ENCODE measurements at regions not wholly inside any gene's neighbourhood (a gene's known extent, or its start where the extent isn't known, plus 50 kb on each side); places are given as distances from the start of the nearest gene placed in this dataset.

DNA sequence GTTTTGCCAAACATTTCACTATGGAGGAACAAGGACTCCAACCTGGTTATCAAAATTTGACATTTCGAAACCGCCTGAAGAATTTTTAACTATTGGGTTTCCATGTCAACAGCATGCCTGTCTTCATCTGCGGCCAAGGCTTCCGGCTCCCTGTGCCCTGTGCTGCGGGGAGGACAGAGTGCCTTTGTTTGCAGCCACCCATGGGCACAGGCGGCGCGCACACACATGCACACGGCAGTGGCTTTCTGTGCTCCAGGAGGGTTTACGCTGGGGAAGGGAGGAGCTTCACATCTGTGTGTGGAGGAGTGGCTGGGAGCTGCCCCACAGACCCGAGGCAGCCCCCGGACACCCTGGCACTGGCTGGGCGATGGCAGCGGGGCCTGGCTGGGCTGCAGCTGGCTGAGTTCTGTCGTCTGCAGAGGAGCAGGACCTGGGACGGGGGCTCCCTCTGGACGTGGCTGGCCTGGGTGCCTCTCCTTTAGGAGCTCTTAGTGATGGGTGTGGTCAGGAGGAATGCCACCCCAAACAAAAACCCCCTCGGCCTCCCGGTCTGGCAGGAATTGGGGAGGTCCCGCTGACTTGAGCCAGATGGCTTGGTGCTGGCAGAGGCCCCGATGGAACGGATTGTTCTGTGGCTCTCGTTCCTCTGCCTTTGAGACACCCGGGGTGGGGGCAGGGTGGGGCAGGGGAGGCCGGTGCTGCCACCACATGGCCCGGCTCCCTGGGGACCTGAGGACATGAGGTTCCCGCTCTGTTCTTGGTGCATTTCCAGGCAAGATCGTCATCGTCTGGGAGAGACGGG lies 1290.9 kb downstream of the BRD1 start:
- no peak for DNase-seq (ENCODE audit: low read depth)

DNA sequence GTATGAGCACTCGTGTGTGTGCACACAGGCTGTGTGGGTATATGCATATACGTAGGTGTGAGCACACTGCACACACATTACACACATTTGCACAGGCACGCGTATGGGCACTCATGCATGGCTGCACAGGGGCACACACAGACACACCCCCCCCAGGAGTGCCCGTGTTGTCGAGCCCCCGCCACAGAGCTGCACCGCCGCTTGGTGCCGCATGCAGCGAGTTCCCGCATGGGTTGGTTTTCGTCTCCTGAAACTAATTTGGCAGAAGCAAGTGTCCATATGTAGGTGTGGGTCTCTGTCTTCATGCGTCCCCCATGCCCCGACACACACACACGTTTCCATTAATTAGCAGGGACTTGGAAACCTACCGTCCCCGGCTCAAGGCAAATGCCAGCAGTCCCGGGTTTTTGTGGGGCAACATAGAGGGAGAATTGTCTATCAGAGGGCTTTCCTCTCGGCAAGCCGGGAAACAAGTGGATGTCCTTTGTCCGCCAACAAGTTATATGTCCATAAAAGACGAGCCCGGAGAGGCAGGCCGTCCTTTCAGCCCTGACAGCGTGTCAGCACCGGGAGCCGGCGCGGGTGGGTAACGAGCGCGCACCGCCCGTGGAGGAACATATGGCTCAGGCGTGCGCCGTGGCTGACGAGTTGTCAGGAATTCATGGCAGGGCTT lies 1291.7 kb downstream of the BRD1 start:
- DNase-seq (ENCODE audit: low read depth), result no peak

DNA sequence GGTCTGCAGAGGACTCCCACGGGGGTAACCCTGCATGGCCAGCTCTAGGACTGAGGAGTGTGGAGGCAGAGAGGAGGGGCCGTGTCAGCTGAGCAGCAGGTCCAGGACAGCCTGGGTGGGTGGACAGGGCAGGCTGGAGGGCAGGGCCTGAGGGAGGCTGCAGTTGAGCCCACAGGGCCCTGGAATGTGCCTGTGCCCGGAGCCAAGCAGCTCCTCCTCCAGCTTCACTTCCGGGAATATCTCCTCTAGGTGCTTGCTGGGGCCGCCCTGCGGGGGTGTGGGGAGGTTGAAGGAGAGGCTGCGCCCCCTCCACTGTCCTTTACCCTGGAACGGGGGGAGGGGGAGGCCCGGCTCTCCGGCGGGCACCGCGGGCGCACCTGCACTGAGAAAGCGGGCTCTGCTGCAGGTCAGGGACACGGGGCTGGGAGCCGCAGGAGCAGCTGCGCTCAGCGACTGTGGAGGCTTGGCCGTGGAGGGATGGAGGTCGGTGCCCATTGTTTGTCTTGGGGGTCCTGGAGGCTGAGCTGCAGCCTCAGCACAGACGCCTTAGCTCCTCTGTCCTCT lies 1293.2 kb downstream of the BRD1 start:
- DNase-seq (ENCODE audit: low read depth), result no peak

DNA sequence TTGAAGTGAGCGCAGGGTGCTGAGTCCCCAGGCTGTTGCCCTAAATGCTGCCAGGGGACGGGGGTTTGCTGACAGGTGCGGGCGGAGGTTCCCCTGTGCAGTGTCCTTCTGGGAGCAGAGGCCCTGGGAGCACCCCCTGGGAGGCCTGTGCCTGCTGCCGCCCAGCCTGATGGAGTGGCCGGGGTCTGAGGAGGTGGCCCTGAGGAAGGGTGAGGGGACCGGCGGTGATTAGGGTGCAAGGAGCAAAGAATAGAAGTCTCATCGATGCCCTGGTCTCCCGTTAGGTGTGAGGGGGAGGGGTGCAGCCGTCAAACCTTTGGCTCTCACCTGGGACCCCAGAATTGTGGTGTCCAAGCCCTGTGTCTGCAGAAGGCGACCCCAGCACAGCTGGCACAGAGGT lies 1294.7 kb downstream of the BRD1 start:
- DNase-seq (ENCODE audit: low read depth), result no peak

DNA sequence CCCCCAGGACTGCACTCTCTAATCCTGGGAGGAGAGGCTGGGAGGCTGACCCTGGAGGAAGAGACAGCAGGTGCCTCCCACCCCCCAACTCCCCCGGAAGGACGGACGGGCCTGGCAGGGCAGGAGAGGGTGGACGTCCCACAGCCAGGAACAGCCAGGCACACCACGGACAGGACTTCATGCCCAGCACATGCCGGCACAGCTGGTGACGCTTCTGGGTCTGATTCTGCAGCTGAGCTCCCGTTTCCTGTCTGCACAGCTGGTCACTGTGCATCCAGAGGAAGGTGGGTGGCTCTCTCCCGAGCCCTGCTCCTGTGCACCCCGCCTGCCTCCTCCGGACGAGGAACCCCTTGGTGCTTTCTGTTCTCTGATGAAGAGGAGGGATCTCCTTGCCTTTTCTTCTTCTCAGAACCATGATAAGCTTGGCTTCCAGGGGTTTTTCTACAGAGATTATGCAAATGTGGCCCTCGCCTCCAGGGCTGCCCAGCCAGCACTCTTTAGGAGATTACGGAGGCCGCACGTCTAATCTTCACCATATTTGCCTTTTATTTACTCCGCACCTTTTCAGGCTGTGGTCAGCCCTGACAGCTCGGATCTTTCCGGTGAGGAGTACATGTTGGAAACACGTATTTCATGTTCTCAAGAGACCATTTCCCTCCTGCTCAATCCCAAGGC lies 1295.8 kb downstream of the BRD1 start:
- no peak for DNase-seq (ENCODE audit: low read depth)

- no peak for DNase-seq (ENCODE audit: low read depth)
Measured at GRCh38 chr22:48531108-48531507, 1296.6 kb downstream of the BRD1 start.

DNA sequence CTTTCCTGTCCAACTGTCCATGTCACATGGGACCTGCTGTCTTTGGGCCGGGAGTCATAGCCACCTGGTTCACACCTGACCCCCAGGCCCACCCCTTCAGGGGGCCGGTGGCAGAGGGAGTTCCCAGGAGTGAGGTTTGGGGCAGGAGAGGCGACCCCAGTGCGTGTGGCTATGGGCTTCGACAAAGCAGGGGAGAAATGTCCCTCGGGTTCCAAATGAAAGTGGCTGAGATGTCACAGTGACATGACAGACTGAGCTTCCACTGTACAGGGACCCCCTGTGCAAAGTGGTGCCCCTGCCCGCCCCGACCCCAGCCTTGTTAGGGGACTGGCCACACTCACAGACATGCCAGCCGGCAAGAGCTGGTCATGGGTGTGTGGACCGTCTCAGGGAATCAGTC lies 1297.0 kb downstream of the BRD1 start:
- DNase-seq (ENCODE audit: low read depth), result no peak

DNA sequence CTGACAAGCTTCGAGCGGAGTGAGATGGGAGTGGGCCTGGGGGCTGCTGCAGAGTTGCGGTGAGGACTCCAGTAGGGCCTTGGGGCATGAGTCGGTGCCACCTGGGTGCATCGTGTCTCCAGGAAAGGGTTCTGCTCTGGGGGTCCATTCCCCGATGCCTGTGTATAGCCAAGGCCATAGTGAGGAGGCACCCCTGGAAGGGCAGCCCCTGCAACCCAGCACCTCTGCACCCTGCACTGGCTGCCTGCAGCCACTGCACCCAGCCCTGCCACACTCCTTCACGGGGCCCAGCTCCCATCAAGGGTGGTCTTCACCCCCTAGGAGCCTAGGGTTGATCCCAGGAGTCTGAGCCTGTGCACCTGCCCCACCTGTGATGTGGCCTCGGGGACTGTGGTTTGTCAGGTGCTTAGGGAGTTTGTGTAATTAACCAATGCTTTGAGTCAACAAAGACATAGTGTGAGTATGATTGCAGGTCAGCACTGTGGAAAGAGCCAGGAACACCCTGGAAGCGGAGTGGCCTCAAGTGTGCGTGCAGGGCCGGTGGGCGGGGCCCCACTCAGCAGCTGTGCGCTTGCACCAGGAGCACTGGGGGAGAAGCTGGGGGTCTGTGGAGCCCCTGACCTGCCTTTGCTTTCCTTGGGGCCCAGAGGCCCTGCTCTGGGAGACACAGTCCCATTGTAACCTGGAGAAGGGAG lies 1299.3 kb downstream of the BRD1 start:
- no peak for DNase-seq (ENCODE audit: low read depth)

DNA sequence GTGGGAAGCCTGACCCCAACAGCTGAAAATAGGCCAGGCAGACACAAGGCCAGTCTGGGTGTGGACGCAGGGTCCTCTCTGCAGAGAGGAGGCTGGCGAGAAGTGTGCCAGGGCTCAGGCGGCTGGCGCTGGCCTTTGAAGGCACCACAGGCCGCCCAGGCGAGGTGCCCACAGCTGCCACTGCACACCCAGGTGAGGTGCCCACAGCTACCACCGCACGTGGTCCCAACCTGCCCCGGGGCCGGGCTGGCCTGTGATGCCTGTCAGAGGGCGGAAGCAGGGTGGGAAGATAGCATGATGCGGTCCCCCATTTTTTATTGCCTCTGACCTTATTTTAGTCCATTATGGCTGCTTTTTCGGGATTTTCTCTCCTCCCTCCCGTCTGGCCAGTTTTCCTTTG lies 1303.9 kb downstream of the BRD1 start:
- DNase-seq (ENCODE audit: low read depth), result no peak

- DNase-seq (ENCODE audit: low read depth), result no peak
Measured at GRCh38 chr22:48523091-48523490, 1304.6 kb downstream of the BRD1 start.

DNA sequence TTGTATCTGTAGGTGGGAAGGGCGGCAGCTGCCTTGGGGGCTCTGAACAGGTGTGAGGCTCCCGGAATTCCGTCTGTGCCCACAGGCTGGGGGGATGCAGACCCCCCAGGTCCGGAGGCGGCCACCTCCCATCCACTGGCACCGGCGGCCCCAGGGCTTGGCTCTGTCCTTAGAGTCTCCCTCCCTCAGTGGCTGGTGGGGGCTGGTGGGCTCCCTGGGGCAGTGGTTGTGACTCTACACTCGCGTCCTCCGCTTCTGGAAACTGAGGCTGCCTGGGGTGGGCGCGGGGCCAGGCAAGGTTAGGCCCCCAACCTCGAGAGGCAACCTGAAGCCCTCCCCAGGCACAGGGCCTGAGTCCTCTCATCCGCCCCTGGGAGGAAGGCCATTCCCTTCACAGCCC lies 1305.4 kb downstream of the BRD1 start:
- DNase-seq (ENCODE audit: low read depth), result no peak

GRCh38 chr22:48520884-48521588 lies 1306.6 kb downstream of the BRD1 start:
- no peak for DNase-seq (ENCODE audit: low read depth)

GRCh38 chr22:48520207-48520606 lies 1307.5 kb downstream of the BRD1 start:
- no peak for DNase-seq (ENCODE audit: low read depth)

DNA sequence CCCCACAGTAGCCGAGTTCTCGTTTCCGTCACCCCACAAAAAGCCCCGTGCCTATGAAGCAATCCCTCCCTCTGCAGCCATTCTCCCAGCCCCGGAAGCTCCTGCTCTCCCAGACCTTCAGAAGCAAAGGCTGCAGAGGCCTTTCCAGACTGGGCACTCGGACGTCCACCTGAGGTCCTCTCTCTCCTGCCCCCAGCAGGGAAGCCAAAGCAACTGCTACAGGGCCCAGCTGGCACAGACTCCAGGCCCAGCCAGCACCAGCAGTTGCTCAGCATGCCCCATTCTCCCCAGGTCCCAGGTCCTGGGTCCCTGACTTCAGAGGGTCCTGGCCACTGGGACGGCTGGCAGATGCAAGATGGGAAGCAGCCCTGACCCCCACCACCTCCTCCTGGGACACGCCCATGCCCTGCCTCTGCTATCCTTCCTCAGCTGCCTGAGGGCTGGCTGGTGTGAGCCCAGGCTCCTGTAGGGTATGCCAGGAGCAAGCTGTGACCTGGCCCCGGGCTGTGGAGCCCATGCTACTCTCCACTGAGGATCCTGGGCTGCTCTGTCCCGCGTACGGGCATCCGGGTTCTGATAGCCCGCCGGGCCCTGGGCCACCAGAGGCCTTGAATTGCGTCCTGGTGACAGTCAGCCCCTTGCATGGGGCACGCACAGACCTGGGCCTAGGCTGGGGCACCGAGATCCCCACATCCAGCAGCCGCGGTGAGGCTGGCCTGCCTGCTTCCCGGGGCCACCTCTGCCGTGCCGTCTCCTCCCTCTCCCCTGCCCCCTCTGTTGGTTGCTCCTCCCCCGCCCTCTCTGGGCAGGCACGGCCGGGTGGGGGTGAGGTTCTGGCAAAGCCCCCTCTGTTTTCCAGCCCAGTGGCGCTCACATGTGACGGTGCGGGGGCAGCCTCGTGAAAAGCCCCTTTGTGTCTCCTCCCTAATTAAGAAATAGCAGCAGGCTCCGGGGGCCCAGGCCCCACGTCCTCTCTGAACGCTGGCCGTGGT lies 1310.3 kb downstream of the BRD1 start:
- no peak for DNase-seq (ENCODE audit: low read depth)

DNA sequence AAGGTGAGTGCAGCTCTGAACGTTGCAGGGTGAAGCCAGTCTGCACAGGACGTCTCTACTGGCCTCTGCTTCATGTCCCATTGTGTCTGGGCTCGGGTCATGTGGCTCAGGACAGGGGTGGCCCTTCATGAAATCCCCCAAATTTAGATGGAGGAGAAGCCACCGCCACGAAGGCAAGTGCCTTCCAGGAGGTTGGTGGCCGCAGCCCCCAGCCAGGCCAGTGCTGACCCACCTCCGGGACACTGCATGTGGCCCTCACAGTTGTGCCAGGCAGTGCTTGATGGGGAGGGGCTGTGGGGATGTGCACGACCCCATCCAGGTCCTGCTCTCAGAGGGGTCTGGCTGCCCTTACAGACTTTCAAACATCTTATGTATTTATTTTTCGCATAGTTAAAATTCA lies 1311.1 kb downstream of the BRD1 start:
- DNase-seq (ENCODE audit: low read depth), result no peak

DNA sequence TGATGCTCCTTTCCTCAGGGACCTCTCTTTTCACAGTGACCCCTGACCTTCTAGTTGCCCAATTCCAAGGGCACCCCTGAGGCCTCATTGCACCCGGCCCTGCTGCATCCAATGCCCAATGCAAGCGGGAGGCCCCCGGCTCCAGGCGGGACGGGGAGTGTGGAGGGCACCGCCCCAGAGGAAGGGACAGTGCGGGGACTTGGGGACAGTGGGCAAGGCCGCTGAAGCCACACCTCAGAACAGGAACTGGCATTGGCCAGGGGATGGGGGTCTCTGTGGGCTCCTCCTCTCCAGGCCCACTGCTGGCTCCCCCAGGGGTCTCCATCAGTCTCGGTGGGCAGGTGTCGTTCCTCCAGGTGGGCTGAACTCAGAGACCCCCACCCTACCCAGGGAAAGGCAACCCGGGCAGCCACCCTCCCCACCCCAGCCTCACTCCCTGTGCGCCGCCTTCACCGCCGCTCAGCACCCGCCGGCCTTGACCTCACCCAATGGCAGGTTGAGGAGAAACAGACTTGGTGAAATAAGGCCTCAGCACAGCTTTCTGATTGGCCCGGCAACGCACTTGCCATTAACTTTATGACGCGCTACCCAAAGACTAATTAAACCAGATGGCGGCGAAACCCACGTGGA lies 1312.0 kb downstream of the BRD1 start:
- no peak for DNase-seq (ENCODE audit: low read depth)

- DNase-seq (ENCODE audit: low read depth), result no peak
Measured at GRCh38 chr22:48513929-48514328, 1313.7 kb downstream of the BRD1 start.

GRCh38 chr22:48513446-48513845 lies 1314.2 kb downstream of the BRD1 start:
- DNase-seq (ENCODE audit: low read depth), result no peak

- no peak for DNase-seq (ENCODE audit: low read depth)
Measured at GRCh38 chr22:48511781-48512327, 1315.8 kb downstream of the BRD1 start.

DNA sequence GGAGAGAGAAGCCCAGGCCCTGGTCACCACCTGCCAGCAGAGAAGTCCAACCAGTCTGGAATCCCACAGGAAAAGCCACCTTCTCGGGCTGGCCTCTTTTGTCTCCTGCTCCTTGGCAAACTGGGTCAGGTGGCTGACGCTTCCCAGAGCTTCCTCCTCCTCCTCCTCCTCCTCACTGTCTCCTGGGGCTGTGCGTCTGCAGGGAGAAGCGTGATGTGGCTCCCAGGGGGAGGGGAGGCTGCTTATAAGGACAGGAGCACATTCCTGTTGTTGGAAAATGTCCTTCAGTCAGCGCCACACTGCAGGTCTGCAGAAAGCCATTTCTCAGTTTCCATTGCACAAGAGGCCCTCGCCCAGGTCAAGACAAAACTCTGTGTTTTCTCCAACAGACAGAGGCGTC lies 1316.5 kb downstream of the BRD1 start:
- no peak for DNase-seq (ENCODE audit: low read depth)

Measured in HS-5 (cell line).